HCT116 (cell line): ENCODE measurements at regions not wholly inside any gene's neighbourhood (a gene's known extent, or its start where the extent isn't known, plus 50 kb on each side); places are given as distances from the start of the nearest gene placed in this dataset.

Experiments
- ATAC-seq: fragments of 200-7000 bp; cut with Tn5 transposase; 2 replicates; pipeline ENCODE4 v1.9.1; 2020; ENCODE audit warnings: mild to moderate bottlenecking, moderate library complexity
- BruUV-seq: library from RNA; stranded (reverse); fragments of 400-500 nt; replicated peaks from 2 replicates; lab custom pipeline; 2021; lab: Mats Ljungman, UMichigan
- CTCF ChIA-PET: fragments of 300-600 bp; sonication (Branson Sonifier 250); formaldehyde crosslinking; loops from one replicate; lab custom pipeline; 2021; ENCODE audit warnings: antibody characterized with exemption; lab: Charles Lee
- POLR2A ChIA-PET: fragments of 300-600, 350-600 bp; sonication (Branson Sonifier 250); formaldehyde crosslinking; loops from one replicate; lab custom pipeline; 2021; ENCODE audit warnings: antibody characterized with exemption; lab: Charles Lee
- RAD21 ChIA-PET, 2 experiments: fragments of 300-600 bp; sonication (Branson Sonifier 250); formaldehyde crosslinking; loops; one replicate each; lab custom pipeline; 2023; ENCODE audit warnings: low total read pairs in 2 of 2; ENCODE audit not compliant: uncharacterized antibody in 2 of 2, unreplicated experiment in 2 of 2, low non-redundant PET in 1 of 2; lab: Charles Lee
- DNase-seq: peaks from one replicate; pipeline ENCODE4 v3.0.0-alpha.2; 2010; ENCODE audit warnings: low read depth, low spot score
- H2AFZ ChIP-seq: fragments of 200-600 bp; shearing (Covaris generic), sonication (generic); 2 replicates; pipeline ENCODE4 v1.6.1; 2017; ENCODE audit warnings: low read depth, mixed run types, mixed read lengths, antibody characterized with exemption, low read length; ENCODE audit not compliant: poor library complexity, severe bottlenecking
- H3K27ac ChIP-seq: 2 replicates; pipeline ENCODE4 v1.5.1; 2012; ENCODE audit warnings: low read depth, low read length
- H3K27me3 ChIP-seq: fragments of 200-600 bp; sonication (generic); 2 replicates; pipeline ENCODE4 v1.6.1; 2016; ENCODE audit warnings: mixed run types, low read length, mixed read lengths; ENCODE audit not compliant: insufficient read depth
- H3K36me3 ChIP-seq, 2 experiments: fragments of 200-500 bp in 1 of 2; fragments of 200-600 bp in 1 of 2; sonication (Bioruptor generic) in 1 of 2; sonication (generic) in 1 of 2; 2 replicates each; pipeline versions ENCODE4 v1.5.1 to v1.6.1; 2014 to 2016; ENCODE audit warnings: low read length in 2 of 2, inconsistent platforms in 1 of 2, mixed read lengths in 1 of 2, mixed run types in 1 of 2; ENCODE audit not compliant: insufficient read depth in 2 of 2, control insufficient read depth in 1 of 2
- H3K4me1 ChIP-seq, 2 experiments: fragments of 200-600 bp in 1 of 2; sonication (generic) in 1 of 2; 2 replicates each; pipeline versions ENCODE4 v1.5.1 to v1.6.1; 2012 to 2017; ENCODE audit warnings: low read length in 2 of 2, inconsistent platforms in 1 of 2, mild to moderate bottlenecking in 1 of 2, mixed read lengths in 1 of 2, mixed run types in 1 of 2, moderate library complexity in 1 of 2; ENCODE audit not compliant: insufficient read depth in 2 of 2, control insufficient read depth in 1 of 2
- H3K4me2 ChIP-seq: fragments of 200-600 bp; sonication (generic); 2 replicates; pipeline ENCODE4 v1.6.1; 2017; ENCODE audit warnings: mixed run types, low read length, mixed read lengths
- H3K4me3 ChIP-seq, 2 experiments: fragments of 200-600 bp in 1 of 2; sonication (generic) in 1 of 2; replicated peaks in 1 of 2; 2 replicates each; pipeline ENCODE4 v1.5.1; 2011 to 2016; ENCODE audit warnings: low read length in 2 of 2, control low read depth in 1 of 2, low read depth in 1 of 2, mild to moderate bottlenecking in 1 of 2, mixed read lengths in 1 of 2, mixed run types in 1 of 2
- H3K79me2 ChIP-seq: fragments of 200-600 bp; sonication (generic); 2 replicates; pipeline ENCODE4 v1.6.1; 2017; ENCODE audit warnings: mild to moderate bottlenecking, mixed run types, low read length, moderate library complexity, mixed read lengths; ENCODE audit not compliant: insufficient read depth
- H3K9ac ChIP-seq: fragments of 200-600 bp; sonication (generic); 2 replicates; pipeline ENCODE4 v1.6.1; 2016; ENCODE audit warnings: low read length, mixed read lengths
- H3K9me2 ChIP-seq: fragments of 200-600 bp; sonication (generic), shearing (Covaris generic); 2 replicates; pipeline ENCODE4 v1.6.1; 2017; ENCODE audit warnings: mixed run types, mild to moderate bottlenecking, moderate library complexity; ENCODE audit not compliant: insufficient read depth
- H3K9me3 ChIP-seq, 2 experiments: fragments of 200-500 bp in 1 of 2; fragments of 200-600 bp in 1 of 2; sonication (Bioruptor generic) in 1 of 2; sonication (generic) in 1 of 2; 2 replicates each; pipeline ENCODE4 v1.6.1; 2014 to 2017; ENCODE audit warnings: low read length in 2 of 2, mixed read lengths in 2 of 2, inconsistent platforms in 1 of 2, low read depth in 1 of 2, mild to moderate bottlenecking in 1 of 2, mixed run types in 1 of 2, moderate library complexity in 1 of 2; ENCODE audit not compliant: control insufficient read depth in 1 of 2, insufficient read depth in 1 of 2
- H4K20me1 ChIP-seq: fragments of 200-600 bp; sonication (generic), shearing (Covaris generic); 2 replicates; pipeline ENCODE4 v1.6.1; 2017; ENCODE audit warnings: mixed run types, mild to moderate bottlenecking, moderate library complexity; ENCODE audit not compliant: insufficient read depth
- ATF3 ChIP-seq: IDR thresholded peaks from 2 replicates; pipeline ENCODE4 v1.6.1; 2012
- CEBPB ChIP-seq: IDR thresholded peaks from 2 replicates; pipeline ENCODE4 v1.6.1; 2012; ENCODE audit warnings: low read depth
- EGR1 ChIP-seq: IDR thresholded peaks from 2 replicates; pipeline ENCODE4 v1.6.1; 2012; ENCODE audit warnings: low read depth
- ELF1 ChIP-seq: IDR thresholded peaks from 2 replicates; pipeline ENCODE4 v1.6.1; 2012; ENCODE audit warnings: low read depth, borderline replicate concordance
- EZH2 ChIP-seq: fragments of 200-600 bp; sonication (generic); IDR thresholded peaks from 2 replicates; pipeline ENCODE4 v1.6.1; 2017; ENCODE audit warnings: antibody characterized with exemption, mixed run types
- EZH2phosphoT487 ChIP-seq: fragments of 200-600 bp; IDR thresholded peaks from 2 replicates; pipeline ENCODE4 v1.6.1; 2018; ENCODE audit warnings: antibody characterized with exemption, borderline replicate concordance
- FOSL1 ChIP-seq: IDR thresholded peaks from 2 replicates; pipeline ENCODE4 v1.6.1; 2012; ENCODE audit warnings: low read depth
- JUND ChIP-seq: IDR thresholded peaks from 2 replicates; pipeline ENCODE4 v1.6.1; 2012
- POLR2A ChIP-seq: IDR thresholded peaks from 2 replicates; pipeline ENCODE4 v1.7.0; 2011; ENCODE audit warnings: borderline replicate concordance; ENCODE audit not compliant: insufficient read depth, insufficient read length; ENCODE audit errors: extremely low read depth
- POLR2AphosphoS5 ChIP-seq: IDR thresholded peaks from 2 replicates; pipeline ENCODE4 v1.6.1; 2011; ENCODE audit warnings: mild to moderate bottlenecking, low read depth, low read length, moderate library complexity
- RAD21 ChIP-seq: IDR thresholded peaks from 2 replicates; pipeline ENCODE4 v1.6.1; 2012; ENCODE audit warnings: low read depth, mild to moderate bottlenecking
- REST ChIP-seq: IDR thresholded peaks from 2 replicates; pipeline ENCODE4 v1.6.1; 2012; ENCODE audit warnings: low read depth
- SIN3A ChIP-seq: IDR thresholded peaks from 2 replicates; pipeline ENCODE4 v1.6.1; 2012; ENCODE audit warnings: low read depth
- SP1 ChIP-seq: IDR thresholded peaks from 2 replicates; pipeline ENCODE4 v1.6.1; 2012; ENCODE audit warnings: low read depth
- SRF ChIP-seq: IDR thresholded peaks from 2 replicates; pipeline ENCODE4 v1.6.1; 2012; ENCODE audit warnings: low read depth
- ZBTB33 ChIP-seq: IDR thresholded peaks from 2 replicates; pipeline ENCODE4 v1.6.1; 2011; ENCODE audit warnings: mild to moderate bottlenecking, low read length, moderate library complexity; ENCODE audit not compliant: insufficient replicate concordance; ENCODE audit errors: extremely low read depth
- ZFX ChIP-seq: fragments of 450-650 bp; IDR thresholded peaks from 2 replicates; pipeline ENCODE4 v1.6.1; 2017
- ZNF274 ChIP-seq: fragments of 200-500 bp; sonication (Bioruptor generic); IDR thresholded peaks from 2 replicates; pipeline ENCODE4 v1.6.1; 2014; ENCODE audit warnings: mild to moderate bottlenecking, low read depth, low read length, inconsistent platforms
- intact Hi-C: fragments of 100-400 bp; cut with micrococcal nuclease; formaldehyde crosslinking; loops from 2 replicates; pipeline ENCODE4 v1.10.0; 2022

- H3K4me2 ChIP-seq: no peak overlapping the region
Observed at GRCh38 chr14:44170101-44170500, 337.0 kb downstream of the FSCB start.

GRCh38 chr14:44168566-44168965 is 338.5 kb downstream of the FSCB start:
- H3K36me3 ChIP-seq: no peaks in the 10 kb centered on the region
- no TSS peak for BruUV-seq
- H3K9me3 ChIP-seq: no peaks in the 10 kb centered on the region; a peak in 1 of 4 replicates
- no peaks in the 10 kb centered on the region for H3K4me1 ChIP-seq
- intact Hi-C loops: no loop called here
- ChIA-PET CTCF (no interaction called here), POLR2A (no interaction called here), RAD21 (no interaction called here)
- no peaks in the 10 kb centered on the region for H3K79me2 ChIP-seq
- H4K20me1 ChIP-seq: no peaks in the 10 kb centered on the region
- H2AFZ ChIP-seq: no peak overlapping the region
- no peak overlapping the region for H3K27ac ChIP-seq
- H3K27me3 ChIP-seq: no peaks in the 10 kb centered on the region
- no peak for DNase-seq
- TF ChIP-seq POLR2A: no peak
- TF ChIP-seq FOSL1: no peak
- no peak for TF ChIP-seq SP1
- TF ChIP-seq ELF1: no peak
- TF ChIP-seq SIN3A: no peak
- TF ChIP-seq ZNF274: no peak
- TF ChIP-seq EGR1: no peak
- TF ChIP-seq POLR2AphosphoS5: no peak
- TF ChIP-seq EZH2phosphoT487: no peak
- no peak for TF ChIP-seq ZFX
- no peak for TF ChIP-seq CEBPB
- TF ChIP-seq EZH2: no peak
- TF ChIP-seq ZBTB33: no peak
- TF ChIP-seq ATF3: no peak
- TF ChIP-seq RAD21: no peak
- no peak for TF ChIP-seq SRF
- TF ChIP-seq JUND: no peak
- TF ChIP-seq REST: no peak
- no peaks in the 10 kb centered on the region for H3K9me2 ChIP-seq
- H3K4me2 ChIP-seq: no peak overlapping the region
- ATAC-seq: no peak
- H3K4me3 ChIP-seq: no peak overlapping the region
- no peak overlapping the region for H3K9ac ChIP-seq

More at GRCh38 chr14:44170101-44170500, 337.0 kb downstream of the FSCB start:
- Histone ChIP-seq H3K9me2 (no peaks in the 10 kb centered on the region), H4K20me1 (no peaks in the 10 kb centered on the region), H3K4me3 (no peak overlapping the region), H2AFZ (no peak overlapping the region), H3K9ac (no peak overlapping the region), H3K9me3 (peaks cover 0 to under 1% of the 10 kb centered on the region in 2 experiments; a peak in 2 of 4 replicates), H3K27me3 (no peaks in the 10 kb centered on the region), H3K27ac (no peak overlapping the region), H3K79me2 (no peaks in the 10 kb centered on the region), H3K4me1 (no peaks in the 10 kb centered on the region)
- ChIA-PET POLR2A (no interaction called here), RAD21 (no interaction called here), CTCF (no interaction called here)
- no TSS peak for BruUV-seq
- no peak for ATAC-seq
- intact Hi-C loops: no loop called here
- no peak for TF ChIP-seq SRF
- TF ChIP-seq, all 23 proteins: peak for 0
- no peaks in the 10 kb centered on the region for H3K36me3 ChIP-seq
- no peak for DNase-seq
